PC-3 (cell line): ENCODE measurements at regions not wholly inside any gene's neighbourhood (a gene's known extent, or its start where the extent isn't known, plus 50 kb on each side); places are given as distances from the start of the nearest gene placed in this dataset.

Experiments used
- ATAC-seq: fragments of 200-7000 bp; cut with Tn5 transposase; 2 replicates; pipeline ENCODE4 v1.9.1; 2020; ENCODE audit warnings: mild to moderate bottlenecking, moderate library complexity
- BruUV-seq: library from RNA; stranded (reverse); fragments of 400-500 nt; replicated peaks from 2 replicates; lab custom pipeline; 2021; lab: Mats Ljungman, UMichigan
- CTCF ChIA-PET: fragments of 300-600 bp; sonication (Branson Sonifier 250); formaldehyde crosslinking; loops from one replicate; lab custom pipeline; 2022; ENCODE audit warnings: antibody characterized with exemption; lab: Charles Lee
- POLR2A ChIA-PET: fragments of 300-600 bp; sonication (Branson Sonifier 250); formaldehyde crosslinking; loops from one replicate; lab custom pipeline; 2022; ENCODE audit warnings: antibody characterized with exemption; ENCODE audit not compliant: unreplicated experiment; lab: Charles Lee
- DNase-seq: peaks from one replicate; pipeline ENCODE4 v3.0.0-alpha.2; 2015
- H2AFZ ChIP-seq: fragments of 300-600 bp; sonication (generic); 2 replicates; pipeline ENCODE4 v1.6.0; 2016; ENCODE audit warnings: antibody characterized with exemption, low read length
- H3F3A ChIP-seq: fragments of 300-600 bp; sonication (generic); one replicate; pipeline ENCODE4 v1.6.0; 2017; ENCODE audit warnings: antibody characterized with exemption, low read length, control low read depth, mild to moderate bottlenecking; ENCODE audit not compliant: unreplicated experiment
- H3K27ac ChIP-seq: fragments of 300-600 bp; sonication (generic); 2 replicates; pipeline ENCODE4 v1.5.1; 2016; ENCODE audit warnings: mild to moderate bottlenecking, low read length
- H3K27me3 ChIP-seq: fragments of 300-600 bp; sonication (generic); 2 replicates; pipeline ENCODE4 v1.6.1; 2016; ENCODE audit warnings: low read length, mixed read lengths
- H3K36me3 ChIP-seq: fragments of 300-600 bp; sonication (generic); 2 replicates; pipeline ENCODE4 v1.6.1; 2016; ENCODE audit warnings: low read depth, mixed run types, low read length, mixed read lengths
- H3K4me1 ChIP-seq: fragments of 300-600 bp; sonication (generic); 2 replicates; pipeline ENCODE4 v1.5.1; 2016; ENCODE audit warnings: low read length; ENCODE audit not compliant: insufficient read depth
- H3K4me2 ChIP-seq: fragments of 300-600 bp; sonication (generic); 2 replicates; pipeline ENCODE4 v1.6.0; 2016; ENCODE audit warnings: low read length
- H3K4me3 ChIP-seq: fragments of 300-600 bp; sonication (generic); 2 replicates; pipeline ENCODE4 v1.5.1; 2016; ENCODE audit warnings: mild to moderate bottlenecking, low read length, mixed read lengths
- H3K79me2 ChIP-seq: fragments of 300-600 bp; sonication (generic); 2 replicates; pipeline ENCODE4 v1.6.1; 2017; ENCODE audit warnings: low read length, mixed read lengths
- H3K9ac ChIP-seq: fragments of 300-600 bp; sonication (generic); 2 replicates; pipeline ENCODE4 v1.6.0; 2016; ENCODE audit warnings: mild to moderate bottlenecking, low read length
- H3K9me2 ChIP-seq: fragments of 300-600 bp; sonication (generic); replicated peaks from 2 replicates; pipeline ENCODE4 v1.6.1; 2016; ENCODE audit warnings: mixed run types, low read length, mixed read lengths
- H3K9me3 ChIP-seq: fragments of 300-600 bp; sonication (generic); 2 replicates; pipeline ENCODE4 v1.6.1; 2016; ENCODE audit warnings: low read length, mixed read lengths
- H4K20me1 ChIP-seq: fragments of 300-600 bp; sonication (generic); 2 replicates; pipeline ENCODE4 v1.6.1; 2016; ENCODE audit warnings: low read length, mixed read lengths
- EZH2 ChIP-seq: fragments of 300-600 bp; sonication (generic); IDR thresholded peaks from one replicate; pipeline ENCODE4 v1.6.1; 2017; ENCODE audit warnings: antibody characterized with exemption, mild to moderate bottlenecking, low read length; ENCODE audit not compliant: unreplicated experiment
- EZH2phosphoT487 ChIP-seq: fragments of 300-600 bp; sonication (generic); IDR thresholded peaks from 2 replicates; pipeline ENCODE4 v1.6.1; 2018; ENCODE audit warnings: mild to moderate bottlenecking, antibody characterized with exemption, low read length, borderline replicate concordance
- intact Hi-C: fragments of 100-400 bp; cut with micrococcal nuclease; formaldehyde crosslinking; loops from 2 replicates; pipeline ENCODE4 v1.9.0; 2023
- TF ChIP-seq, protein P1 (sequence below): fragments of 300-600 bp; sonication (generic); conservative IDR thresholded peaks from 2 replicates; pipeline ENCODE4 v1.5.1; 2017; ENCODE audit warnings: antibody characterized with exemption, low read depth, mild to moderate bottlenecking, low read length

DNA sequence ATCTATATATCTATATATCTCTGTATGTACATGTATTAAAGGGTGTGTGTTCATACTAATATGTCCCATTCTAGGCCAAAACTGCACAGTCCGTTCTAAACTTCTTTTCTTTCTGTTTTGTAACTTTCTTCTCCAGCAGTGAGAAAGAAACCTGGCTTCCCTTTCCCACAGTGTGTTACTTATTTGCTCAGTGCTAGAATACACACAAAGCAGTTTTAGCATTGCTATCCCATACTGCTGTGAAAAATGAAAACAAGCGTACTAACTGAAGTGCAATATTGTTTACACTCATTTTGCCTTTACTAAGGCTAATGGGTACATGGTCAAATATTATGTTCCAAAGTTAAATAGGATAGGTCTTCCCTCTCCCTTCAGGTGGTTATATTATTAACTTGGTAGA, 163.9 kb downstream of the LEPR start:
- H3K4me2 ChIP-seq = no peak overlapping the region
- ATAC-seq = no peak
- no peaks in the 10 kb centered on the region for H3K79me2 ChIP-seq
- H3F3A ChIP-seq = no peaks in the 10 kb centered on the region
- no peaks in the 10 kb centered on the region for H3K9me2 ChIP-seq
- TF ChIP-seq EZH2phosphoT487 (no peak), EZH2 (no peak)
- TF ChIP-seq, protein P1, sequence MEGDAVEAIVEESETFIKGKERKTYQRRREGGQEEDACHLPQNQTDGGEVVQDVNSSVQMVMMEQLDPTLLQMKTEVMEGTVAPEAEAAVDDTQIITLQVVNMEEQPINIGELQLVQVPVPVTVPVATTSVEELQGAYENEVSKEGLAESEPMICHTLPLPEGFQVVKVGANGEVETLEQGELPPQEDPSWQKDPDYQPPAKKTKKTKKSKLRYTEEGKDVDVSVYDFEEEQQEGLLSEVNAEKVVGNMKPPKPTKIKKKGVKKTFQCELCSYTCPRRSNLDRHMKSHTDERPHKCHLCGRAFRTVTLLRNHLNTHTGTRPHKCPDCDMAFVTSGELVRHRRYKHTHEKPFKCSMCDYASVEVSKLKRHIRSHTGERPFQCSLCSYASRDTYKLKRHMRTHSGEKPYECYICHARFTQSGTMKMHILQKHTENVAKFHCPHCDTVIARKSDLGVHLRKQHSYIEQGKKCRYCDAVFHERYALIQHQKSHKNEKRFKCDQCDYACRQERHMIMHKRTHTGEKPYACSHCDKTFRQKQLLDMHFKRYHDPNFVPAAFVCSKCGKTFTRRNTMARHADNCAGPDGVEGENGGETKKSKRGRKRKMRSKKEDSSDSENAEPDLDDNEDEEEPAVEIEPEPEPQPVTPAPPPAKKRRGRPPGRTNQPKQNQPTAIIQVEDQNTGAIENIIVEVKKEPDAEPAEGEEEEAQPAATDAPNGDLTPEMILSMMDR = no peak
- CTCF ChIA-PET = no interaction called here
- H4K20me1 ChIP-seq = no peaks in the 10 kb centered on the region
- H3K36me3 ChIP-seq = no peaks in the 10 kb centered on the region
- H3K27me3 ChIP-seq = peaks cover 78% of the 10 kb centered on the region
- intact Hi-C loops = no loop called here
- H3K9ac ChIP-seq = no peak overlapping the region
- POLR2A ChIA-PET = no interaction called here
- no peaks in the 10 kb centered on the region for H3K4me1 ChIP-seq
- BruUV-seq = no TSS peak
- no peaks in the 10 kb centered on the region for H3K9me3 ChIP-seq
- H3K27ac ChIP-seq = no peak overlapping the region
- no peak overlapping the region for H2AFZ ChIP-seq
- H3K4me3 ChIP-seq = no peak overlapping the region
- DNase-seq = no peak

DNA sequence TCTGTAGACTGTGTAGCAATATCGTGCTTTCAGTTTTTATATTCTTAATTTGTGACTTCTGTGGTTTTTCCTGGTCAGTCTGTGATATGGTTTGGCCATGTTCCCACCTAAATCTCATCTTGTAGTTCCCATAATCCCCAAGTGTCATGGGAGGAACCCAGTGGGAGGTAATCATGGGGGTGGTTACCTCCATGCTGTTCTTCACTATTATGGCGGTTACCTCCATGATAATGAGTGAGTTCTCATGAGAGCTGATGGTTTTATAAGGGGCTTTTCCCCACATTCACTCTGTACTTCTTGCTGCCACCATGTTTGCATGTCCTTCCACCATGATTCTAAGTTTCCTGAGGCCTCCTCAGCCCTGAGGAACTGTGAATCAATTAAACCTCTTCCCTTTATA, 169.8 kb downstream of the LEPR start:
- H3K4me1 ChIP-seq = no peaks in the 10 kb centered on the region
- H3K4me2 ChIP-seq = no peak overlapping the region
- H4K20me1 ChIP-seq = no peaks in the 10 kb centered on the region
- ATAC-seq (no peak), DNase-seq (no peak)
- no peak overlapping the region for H3K9ac ChIP-seq
- intact Hi-C loops = no loop called here
- H2AFZ ChIP-seq = no peak overlapping the region
- H3K27ac ChIP-seq = no peak overlapping the region
- H3K27me3 ChIP-seq = peaks cover 70% of the 10 kb centered on the region
- no peaks in the 10 kb centered on the region for H3K36me3 ChIP-seq
- no peak overlapping the region for H3K4me3 ChIP-seq
- H3K79me2 ChIP-seq = no peaks in the 10 kb centered on the region
- POLR2A ChIA-PET = no interaction called here
- no peaks in the 10 kb centered on the region for H3K9me2 ChIP-seq
- H3K9me3 ChIP-seq = no peaks in the 10 kb centered on the region
- H3F3A ChIP-seq = no peaks in the 10 kb centered on the region
- no TSS peak for BruUV-seq
- CTCF ChIA-PET = no interaction called here
- TF ChIP-seq, protein P1 = no peak
- no peak for TF ChIP-seq EZH2
- TF ChIP-seq EZH2phosphoT487 = no peak

DNA sequence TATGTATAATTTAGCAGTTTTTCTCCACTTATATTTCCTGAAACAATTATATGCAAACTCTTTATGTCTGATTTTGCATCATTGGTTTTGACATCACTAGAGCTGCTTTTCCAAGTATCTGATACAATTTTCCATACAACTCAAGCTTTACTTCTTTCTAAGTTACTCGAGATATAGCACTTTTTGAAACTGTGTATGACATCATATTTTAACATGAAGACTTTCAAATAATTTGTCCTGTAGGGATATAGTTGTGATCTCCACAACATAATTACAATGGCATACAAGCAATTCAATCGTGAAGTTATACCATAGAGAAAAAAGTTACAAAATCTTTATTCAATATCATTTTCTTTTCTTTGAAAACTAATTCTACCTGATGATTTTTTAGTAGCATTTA, 173.0 kb downstream of the LEPR start:
- Histone ChIP-seq H3K4me1 (no peaks in the 10 kb centered on the region), H2AFZ (no peak overlapping the region), H3F3A (no peaks in the 10 kb centered on the region), H3K36me3 (no peaks in the 10 kb centered on the region), H3K27ac (no peak overlapping the region), H3K9me3 (no peaks in the 10 kb centered on the region), H3K4me3 (no peak overlapping the region), H3K9me2 (no peaks in the 10 kb centered on the region), H3K4me2 (no peak overlapping the region), H4K20me1 (no peaks in the 10 kb centered on the region), H3K9ac (no peak overlapping the region), H3K27me3 (peaks cover 71% of the 10 kb centered on the region), H3K79me2 (no peaks in the 10 kb centered on the region)
- intact Hi-C loops = no loop called here
- CTCF ChIA-PET = no interaction called here
- POLR2A ChIA-PET = no interaction called here
- BruUV-seq = no TSS peak
- DNase-seq (no peak), ATAC-seq (no peak)
- no peak for TF ChIP-seq EZH2
- TF ChIP-seq, protein P1 = no peak
